SK-N-MC (cell line): ENCODE measurements at regions not wholly inside any gene's neighbourhood (a gene's known extent, or its start where the extent isn't known, plus 50 kb on each side); places are given as distances from the start of the nearest gene placed in this dataset.
"Not testable (repeated sequence)": the region's sequence is repeated elsewhere in the genome, so short reads cannot be mapped to it uniquely, and the experiment has no call there.

Experiments
- EZH2 ChIP-seq: fragments of 200-600 bp; sonication (generic); IDR thresholded peaks from one replicate; pipeline ENCODE4 v1.6.1; 2017; ENCODE audit warnings: antibody characterized with exemption
- POLR2AphosphoS5 ChIP-seq: IDR thresholded peaks from 2 replicates; pipeline ENCODE4 v1.6.1; 2012; ENCODE audit warnings: mild to moderate bottlenecking, low read depth, low read length, borderline replicate concordance

GRCh38 chr12:113699984-113700383 lies 228.3 kb upstream of the LHX5 start:
- not testable (repeated sequence) for TF ChIP-seq EZH2, POLR2AphosphoS5
